SK-N-SH (cell line): ENCODE measurements at regions not wholly inside any gene's neighbourhood (a gene's known extent, or its start where the extent isn't known, plus 50 kb on each side); places are given as distances from the start of the nearest gene placed in this dataset.

Source experiments
- CTCF ChIA-PET: fragments of 300-600, 350-600 bp; formaldehyde crosslinking; extraction: SDS; loops from one replicate; lab custom pipeline; 2021; lab: Yijun Ruan, JAX
- POLR2A ChIA-PET: fragments of 350-600 bp; sonication (Branson Sonifier 250); formaldehyde crosslinking; extraction: SDS; loops from one replicate; lab custom pipeline; 2020; ENCODE audit warnings: antibody characterized with exemption, inconsistent platforms; lab: Yijun Ruan, JAX
- DNase-seq: peaks from one replicate; pipeline ENCODE4 v3.0.0; 2012
- H2AFZ ChIP-seq: fragments of 200-600 bp; sonication (generic); 2 replicates; pipeline ENCODE4 v1.8.1; 2016; ENCODE audit warnings: antibody characterized with exemption, mild to moderate bottlenecking, low read depth
- H3F3A ChIP-seq: fragments of 200-600 bp; sonication (generic); replicated peaks from 2 replicates; pipeline ENCODE3; 2016; ENCODE audit warnings: antibody characterized with exemption, mild to moderate bottlenecking; ENCODE audit not compliant: insufficient read depth
- H3K27ac ChIP-seq, 2 experiments: fragments of 200-500 bp in 1 of 2; fragments of 200-600 bp in 1 of 2; sonication (Bioruptor generic) in 1 of 2; sonication (generic), shearing (Covaris generic) in 1 of 2; 2 replicates each; pipeline versions ENCODE4 v1.5.1 to v1.6.1; 2014 to 2016; ENCODE audit warnings: low read depth in 2 of 2, inconsistent platforms in 1 of 2, low read length in 1 of 2, mild to moderate bottlenecking in 1 of 2, mixed read lengths in 1 of 2
- H3K27me3 ChIP-seq: fragments of 200-600 bp; sonication (generic), shearing (Covaris generic); 2 replicates; pipeline ENCODE4 v1.6.1; 2016; ENCODE audit warnings: mixed run types; ENCODE audit not compliant: insufficient read depth
- H3K36me3 ChIP-seq, 2 experiments: fragments of 200-500 bp in 1 of 2; fragments of 200-600 bp in 1 of 2; sonication (Bioruptor generic) in 1 of 2; sonication (generic) in 1 of 2; replicated peaks in 1 of 2; 2 replicates each; pipeline versions ENCODE3 to v1.5.1; 2014 to 2016; ENCODE audit warnings: low read length in 1 of 2, mild to moderate bottlenecking in 1 of 2; ENCODE audit not compliant: insufficient read depth in 2 of 2, control insufficient read depth in 1 of 2
- H3K4me1 ChIP-seq, 2 experiments: fragments of 200-500 bp in 1 of 2; fragments of 200-600 bp in 1 of 2; sonication (Bioruptor generic) in 1 of 2; sonication (generic), shearing (Covaris generic) in 1 of 2; 2 replicates each; pipeline versions ENCODE4 v1.5.1 to v1.6.1; 2014 to 2016; ENCODE audit warnings: low read depth in 1 of 2, low read length in 1 of 2, mixed run types in 1 of 2; ENCODE audit not compliant: insufficient read depth in 2 of 2, control insufficient read depth in 1 of 2
- H3K4me2 ChIP-seq: fragments of 200-600 bp; sonication (generic), shearing (Covaris generic); 2 replicates; pipeline ENCODE4 v1.6.1; 2017; ENCODE audit warnings: mixed run types
- H3K4me3 ChIP-seq, 2 experiments: fragments of 200-500 bp in 1 of 2; fragments of 200-600 bp in 1 of 2; sonication (Bioruptor generic) in 1 of 2; sonication (generic), shearing (Covaris generic) in 1 of 2; 2 replicates each; pipeline versions ENCODE4 v1.5.1 to v1.8.1; 2014 to 2016; ENCODE audit warnings: low read depth in 2 of 2, inconsistent platforms in 1 of 2, low read length in 1 of 2, mild to moderate bottlenecking in 1 of 2, mixed read lengths in 1 of 2, moderate library complexity in 1 of 2
- H3K79me2 ChIP-seq: fragments of 200-600 bp; sonication (generic); 2 replicates; pipeline ENCODE4 v1.8.1; 2017; ENCODE audit warnings: mild to moderate bottlenecking; ENCODE audit not compliant: insufficient read depth
- H3K9ac ChIP-seq: fragments of 200-600 bp; sonication (generic); 2 replicates; pipeline ENCODE4 v1.6.1; 2017; ENCODE audit warnings: mixed run types
- H3K9me2 ChIP-seq: fragments of 200-600 bp; sonication (generic); 2 replicates; pipeline ENCODE4 v1.6.1; 2017; ENCODE audit warnings: mixed run types
- H3K9me3 ChIP-seq: fragments of 200-600 bp; sonication (generic); 2 replicates; pipeline ENCODE4 v1.6.1; 2017; ENCODE audit warnings: mixed run types, mild to moderate bottlenecking, moderate library complexity
- H4K20me1 ChIP-seq: fragments of 200-600 bp; sonication (generic); 2 replicates; pipeline ENCODE4 v1.6.1; 2017; ENCODE audit warnings: mild to moderate bottlenecking, mixed run types; ENCODE audit not compliant: insufficient read depth
- EP300 ChIP-seq, 2 experiments: IDR thresholded peaks; 2 replicates each; pipeline versions ENCODE4 v1.4.0 to v1.6.1; 2012; ENCODE audit warnings: borderline replicate concordance in 1 of 2, low read depth in 1 of 2, low read length in 1 of 2
- FOXM1 ChIP-seq: IDR thresholded peaks from 2 replicates; pipeline ENCODE4 v1.4.0; 2012; ENCODE audit warnings: low read depth, mild to moderate bottlenecking
- GATA2 ChIP-seq: sonication (generic); formaldehyde crosslinking; IDR thresholded peaks from 2 replicates; pipeline ENCODE4 v1.5.0; 2020; ENCODE audit warnings: mild to moderate bottlenecking, missing genetic modification reagents
- JUND ChIP-seq: IDR thresholded peaks from 2 replicates; pipeline ENCODE4 v1.4.0; 2012
- MEF2A ChIP-seq: IDR thresholded peaks from 2 replicates; pipeline ENCODE4 v1.4.0; 2012; ENCODE audit warnings: low read depth, borderline replicate concordance
- NFIC ChIP-seq: IDR thresholded peaks from 2 replicates; pipeline ENCODE4 v1.4.0; 2012; ENCODE audit warnings: borderline replicate concordance
- NRF1 ChIP-seq: IDR thresholded peaks from 2 replicates; pipeline ENCODE4 v1.6.1; 2012; ENCODE audit warnings: low read depth, mild to moderate bottlenecking, low read length
- RFX5 ChIP-seq: IDR thresholded peaks from 2 replicates; pipeline ENCODE4 v1.6.1; 2012; ENCODE audit warnings: mild to moderate bottlenecking, improper control_type of control experiment, low read length
- RXRA ChIP-seq: IDR thresholded peaks from 2 replicates; pipeline ENCODE4 v1.4.0; 2012; ENCODE audit warnings: low read depth, mild to moderate bottlenecking, borderline replicate concordance
- SMC3 ChIP-seq: IDR thresholded peaks from 2 replicates; pipeline ENCODE4 v1.6.1; 2012; ENCODE audit warnings: low read depth, low read length, improper control_type of control experiment
- TCF12 ChIP-seq: IDR thresholded peaks from 2 replicates; pipeline ENCODE4 v1.4.0; 2012
- TEAD4 ChIP-seq: IDR thresholded peaks from 2 replicates; pipeline ENCODE4 v1.4.0; 2012; ENCODE audit warnings: mild to moderate bottlenecking, borderline replicate concordance; ENCODE audit not compliant: insufficient read depth
- WGBS: methylation state at CpG from one replicate; pipeline ENCODE4 v1.1.6; 2017; ENCODE audit warnings: low lambda C conversion rate; 5-methylcytosine and 5-hydroxymethylcytosine counted together
- TF ChIP-seq, protein P1 (sequence below): IDR thresholded peaks from 2 replicates; pipeline ENCODE4 v1.4.0; 2012; ENCODE audit warnings: low read depth, borderline replicate concordance
- TF ChIP-seq, protein P2 (sequence below): IDR thresholded peaks from 2 replicates; pipeline ENCODE4 v1.4.0; 2012; ENCODE audit warnings: low read depth, borderline replicate concordance
- TF ChIP-seq, protein P3 (sequence below): IDR thresholded peaks from 2 replicates; pipeline ENCODE4; 2012

DNA sequence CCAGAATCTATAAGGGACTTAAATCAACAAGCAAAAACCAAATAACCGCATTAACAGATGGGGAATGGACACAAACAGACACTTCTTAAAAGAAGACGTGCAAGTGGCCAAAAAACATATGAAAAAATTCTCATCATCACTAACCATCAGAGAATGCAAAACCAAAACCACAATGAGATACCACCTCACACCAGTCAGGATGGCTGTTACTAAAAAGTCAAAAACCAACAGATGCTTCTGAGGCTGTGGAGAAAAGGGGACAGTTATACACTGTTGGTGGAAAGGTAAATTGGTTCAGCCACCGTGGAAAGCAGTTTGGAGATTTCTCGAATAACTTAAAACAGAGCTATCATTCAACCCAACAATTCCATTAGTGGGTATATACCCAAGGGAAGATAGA lies 124.9 kb upstream of the OLIG2 start:
- Histone ChIP-seq H2AFZ (no peak overlapping the region), H3K9ac (no peak overlapping the region), H3K4me2 (no peak overlapping the region), H3K27ac (no peak overlapping the region), H3K9me2 (no peaks in the 10 kb centered on the region), H3K4me1 (no peaks in the 10 kb centered on the region), H4K20me1 (no peaks in the 10 kb centered on the region), H3K36me3 (no peaks in the 10 kb centered on the region), H3K4me3 (no peak overlapping the region), H3K27me3 (peaks cover 24% of the 10 kb centered on the region; the same call in 1 of the 2 replicates), H3F3A (no peaks in the 10 kb centered on the region), H3K79me2 (no peaks in the 10 kb centered on the region), H3K9me3 (no peaks in the 10 kb centered on the region)
- ChIA-PET CTCF (interaction anchor here (0.7 kb wide), 1 partner anchor 40 kb away, joined by 3 read pairs; no protein-coding TSS in a partner anchor), POLR2A (no interaction called here)
- DNase-seq, result no peak
- WGBS, result 1% methylated on average over 4 of the region's 4 CpGs
- TF ChIP-seq TCF12 (no peak), JUND (no peak), GATA2 (CRISPR knock-in tag) (no peak), FOXM1 (no peak), NRF1 (no peak), TEAD4 (no peak), EP300 (IDR thresholded peaks at IDR 0.05; ENCODE audit: borderline replicate concordance in 1 of 2, low read depth in 1 of 2, low read length in 1 of 2) (no peak), MEF2A (no peak), SMC3 (no peak)
- TF ChIP-seq, protein P1, sequence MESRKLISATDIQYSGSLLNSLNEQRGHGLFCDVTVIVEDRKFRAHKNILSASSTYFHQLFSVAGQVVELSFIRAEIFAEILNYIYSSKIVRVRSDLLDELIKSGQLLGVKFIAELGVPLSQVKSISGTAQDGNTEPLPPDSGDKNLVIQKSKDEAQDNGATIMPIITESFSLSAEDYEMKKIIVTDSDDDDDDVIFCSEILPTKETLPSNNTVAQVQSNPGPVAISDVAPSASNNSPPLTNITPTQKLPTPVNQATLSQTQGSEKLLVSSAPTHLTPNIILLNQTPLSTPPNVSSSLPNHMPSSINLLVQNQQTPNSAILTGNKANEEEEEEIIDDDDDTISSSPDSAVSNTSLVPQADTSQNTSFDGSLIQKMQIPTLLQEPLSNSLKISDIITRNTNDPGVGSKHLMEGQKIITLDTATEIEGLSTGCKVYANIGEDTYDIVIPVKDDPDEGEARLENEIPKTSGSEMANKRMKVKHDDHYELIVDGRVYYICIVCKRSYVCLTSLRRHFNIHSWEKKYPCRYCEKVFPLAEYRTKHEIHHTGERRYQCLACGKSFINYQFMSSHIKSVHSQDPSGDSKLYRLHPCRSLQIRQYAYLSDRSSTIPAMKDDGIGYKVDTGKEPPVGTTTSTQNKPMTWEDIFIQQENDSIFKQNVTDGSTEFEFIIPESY, result no peak

DNA sequence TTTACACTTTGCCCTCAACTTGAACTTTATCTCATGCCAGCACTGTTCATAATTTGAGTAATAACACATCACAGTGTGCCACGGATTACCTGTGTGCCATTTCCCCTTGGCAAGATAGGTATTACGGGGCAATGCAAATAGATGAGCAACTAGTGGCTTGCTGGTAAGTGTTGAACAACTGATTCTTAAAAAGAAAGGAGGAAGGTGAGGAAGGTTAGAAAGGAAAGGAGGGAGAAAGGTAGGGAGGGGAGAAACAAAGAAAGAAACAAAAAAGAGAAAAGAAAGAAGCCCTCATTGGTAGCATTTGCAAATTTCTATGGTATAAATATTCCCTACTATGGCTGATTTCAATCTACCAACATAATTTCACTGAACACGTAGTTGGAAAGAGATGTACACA lies 118.2 kb upstream of the OLIG2 start:
- H3F3A ChIP-seq, result no peaks in the 10 kb centered on the region
- H4K20me1 ChIP-seq, result no peaks in the 10 kb centered on the region
- peaks cover 13% of the 10 kb centered on the region; the same call in 1 of the 2 replicates for H3K27me3 ChIP-seq
- POLR2A ChIA-PET, result no interaction called here
- CTCF ChIA-PET, result no interaction called here
- H3K4me1 ChIP-seq, result no peaks in the 10 kb centered on the region
- H3K4me3 ChIP-seq, result no peak overlapping the region
- no peaks in the 10 kb centered on the region for H3K36me3 ChIP-seq
- H3K9me2 ChIP-seq, result no peaks in the 10 kb centered on the region
- WGBS, result 0% methylated on average over 3 of the region's 3 CpGs
- no peak for DNase-seq
- H3K9me3 ChIP-seq, result no peaks in the 10 kb centered on the region
- no peak overlapping the region for H3K4me2 ChIP-seq
- TF ChIP-seq, protein P1, result no peak
- TF ChIP-seq RXRA, result no peak
- TF ChIP-seq, protein P2, sequence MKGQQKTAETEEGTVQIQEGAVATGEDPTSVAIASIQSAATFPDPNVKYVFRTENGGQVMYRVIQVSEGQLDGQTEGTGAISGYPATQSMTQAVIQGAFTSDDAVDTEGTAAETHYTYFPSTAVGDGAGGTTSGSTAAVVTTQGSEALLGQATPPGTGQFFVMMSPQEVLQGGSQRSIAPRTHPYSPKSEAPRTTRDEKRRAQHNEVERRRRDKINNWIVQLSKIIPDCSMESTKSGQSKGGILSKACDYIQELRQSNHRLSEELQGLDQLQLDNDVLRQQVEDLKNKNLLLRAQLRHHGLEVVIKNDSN, result no peak
- no peak for TF ChIP-seq GATA2 (CRISPR knock-in tag)
- TF ChIP-seq, protein P3, sequence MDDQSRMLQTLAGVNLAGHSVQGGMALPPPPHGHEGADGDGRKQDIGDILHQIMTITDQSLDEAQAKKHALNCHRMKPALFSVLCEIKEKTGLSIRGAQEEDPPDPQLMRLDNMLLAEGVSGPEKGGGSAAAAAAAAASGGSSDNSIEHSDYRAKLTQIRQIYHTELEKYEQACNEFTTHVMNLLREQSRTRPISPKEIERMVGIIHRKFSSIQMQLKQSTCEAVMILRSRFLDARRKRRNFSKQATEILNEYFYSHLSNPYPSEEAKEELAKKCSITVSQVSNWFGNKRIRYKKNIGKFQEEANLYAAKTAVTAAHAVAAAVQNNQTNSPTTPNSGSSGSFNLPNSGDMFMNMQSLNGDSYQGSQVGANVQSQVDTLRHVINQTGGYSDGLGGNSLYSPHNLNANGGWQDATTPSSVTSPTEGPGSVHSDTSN, result no peak
- TF ChIP-seq JUND, result no peak
- no peak for TF ChIP-seq TEAD4
- TF ChIP-seq MEF2A, result no peak
- TF ChIP-seq NFIC, result no peak
- TF ChIP-seq RFX5, result no peak
- no peak for TF ChIP-seq SMC3
- no peak overlapping the region for H3K27ac ChIP-seq
- H3K79me2 ChIP-seq, result no peaks in the 10 kb centered on the region
- no peak overlapping the region for H3K9ac ChIP-seq
- no peak overlapping the region for H2AFZ ChIP-seq
